Endodermal cell (in vitro differentiated cells): ENCODE measurements at regions not wholly inside any gene's neighbourhood (a gene's known extent, or its start where the extent isn't known, plus 50 kb on each side); places are given as distances from the start of the nearest gene placed in this dataset.

ENCODE experiments used
- DNase-seq: peaks from one replicate; pipeline ENCODE4 v3.0.0-alpha.2; 2017
- H3K27ac ChIP-seq: 2 replicates; pipeline ENCODE4 v1.5.1; 2013; ENCODE audit warnings: mild to moderate bottlenecking, low read depth, low read length, moderate library complexity
- H3K27me3 ChIP-seq: 2 replicates; pipeline ENCODE4 v1.6.1; 2013; ENCODE audit warnings: mild to moderate bottlenecking, low read length, moderate library complexity; ENCODE audit not compliant: insufficient read depth, control insufficient read depth, poor library complexity, severe bottlenecking
- H3K36me3 ChIP-seq: 2 replicates; pipeline ENCODE4 v1.7.0; 2013; ENCODE audit warnings: mild to moderate bottlenecking, low read length, moderate library complexity; ENCODE audit not compliant: control insufficient read depth, insufficient read depth
- H3K4me1 ChIP-seq: one replicate; pipeline ENCODE4 v1.7.0; 2013; ENCODE audit warnings: low read length; ENCODE audit not compliant: control insufficient read depth, insufficient read depth
- H3K4me3 ChIP-seq: 2 replicates; pipeline ENCODE4 v1.5.1; 2013; ENCODE audit warnings: mild to moderate bottlenecking, low read length, moderate library complexity
- H3K9ac ChIP-seq: 2 replicates; pipeline ENCODE4 v1.6.1; 2013; ENCODE audit warnings: mild to moderate bottlenecking, low read length, moderate library complexity; ENCODE audit not compliant: poor library complexity, severe bottlenecking; ENCODE audit errors: extremely low read depth
- H3K9me3 ChIP-seq: 2 replicates; pipeline ENCODE4 v1.6.1; 2013; ENCODE audit warnings: mild to moderate bottlenecking, low read length, moderate library complexity; ENCODE audit not compliant: control insufficient read depth
- H3K27ac Mint-ChIP-seq: 2 replicates; pipeline ENCODE4 v1.8.0; 2020; ENCODE audit warnings: mixed read lengths
- H3K27me3 Mint-ChIP-seq: 2 replicates; pipeline ENCODE4 v1.8.0; 2021; ENCODE audit warnings: mild to moderate bottlenecking, mixed read lengths; ENCODE audit not compliant: insufficient read depth
- H3K36me3 Mint-ChIP-seq: 2 replicates; pipeline ENCODE4 v1.8.0; 2020; ENCODE audit warnings: low read depth, mixed read lengths
- H3K4me1 Mint-ChIP-seq: 2 replicates; pipeline ENCODE4 v1.8.0; 2020; ENCODE audit warnings: mixed read lengths
- H3K4me3 Mint-ChIP-seq: 2 replicates; pipeline ENCODE4 v1.8.0; 2020; ENCODE audit warnings: mild to moderate bottlenecking, moderate library complexity, mixed read lengths
- H3K9me3 Mint-ChIP-seq: 2 replicates; pipeline ENCODE4 v1.8.0; 2020; ENCODE audit warnings: mild to moderate bottlenecking, mixed read lengths
- WGBS, 2 experiments: methylation state at CpG; one replicate each; pipeline versions ENCODE4 v1.1.5 to v1.1.7; 2013; ENCODE audit warnings: missing lambda C conversion rate in 2 of 2, mixed read lengths in 1 of 2; ENCODE audit not compliant: insufficient coverage in 1 of 2, insufficient read length in 1 of 2; 5-methylcytosine and 5-hydroxymethylcytosine counted together
- TF ChIP-seq, protein P1 (sequence below): fragments of 200-600 bp; sonication (generic); conservative IDR thresholded peaks from 2 replicates; pipeline ENCODE4 v1.5.0; 2021; ENCODE audit warnings: antibody characterized with exemption, mild to moderate bottlenecking

DNA sequence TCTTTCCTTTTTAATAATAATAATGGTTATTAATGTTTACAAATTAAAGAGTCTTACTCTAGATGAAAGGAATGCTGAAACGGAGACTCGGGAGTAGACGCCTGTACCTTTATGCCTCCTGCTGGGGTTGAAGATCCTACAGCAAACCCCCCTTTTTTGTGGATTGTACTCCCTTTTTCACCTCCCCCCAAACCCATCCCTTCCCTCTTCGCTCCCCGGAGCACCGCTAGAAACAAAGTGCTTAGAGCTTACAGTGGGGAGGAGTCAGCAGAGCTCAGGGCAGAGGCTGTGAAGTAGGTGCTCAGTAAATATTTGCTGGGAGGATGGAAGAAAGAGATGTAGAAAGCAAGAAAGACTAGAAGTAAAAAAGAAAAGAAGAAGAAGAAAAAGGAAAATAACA, 169.7 kb downstream of the NXPE2 start:
- Histone ChIP-seq H3K36me3 (no peaks in the 10 kb centered on the region), H3K4me1 (no peaks in the 10 kb centered on the region), H3K9ac (no peak overlapping the region), H3K27ac (no peak overlapping the region), H3K4me3 (no peak overlapping the region), H3K9me3 (no peaks in the 10 kb centered on the region), H3K27me3 (no peaks in the 10 kb centered on the region)
- Mint-ChIP-seq H3K4me1 (peaks cover 15% of the 10 kb centered on the region), H3K36me3 (no peaks in the 10 kb centered on the region), H3K9me3 (peaks cover 1% of the 10 kb centered on the region), H3K27ac (no peak overlapping the region), H3K4me3 (no peak overlapping the region), H3K27me3 (peaks cover 9% of the 10 kb centered on the region)
- TF ChIP-seq, protein P1, sequence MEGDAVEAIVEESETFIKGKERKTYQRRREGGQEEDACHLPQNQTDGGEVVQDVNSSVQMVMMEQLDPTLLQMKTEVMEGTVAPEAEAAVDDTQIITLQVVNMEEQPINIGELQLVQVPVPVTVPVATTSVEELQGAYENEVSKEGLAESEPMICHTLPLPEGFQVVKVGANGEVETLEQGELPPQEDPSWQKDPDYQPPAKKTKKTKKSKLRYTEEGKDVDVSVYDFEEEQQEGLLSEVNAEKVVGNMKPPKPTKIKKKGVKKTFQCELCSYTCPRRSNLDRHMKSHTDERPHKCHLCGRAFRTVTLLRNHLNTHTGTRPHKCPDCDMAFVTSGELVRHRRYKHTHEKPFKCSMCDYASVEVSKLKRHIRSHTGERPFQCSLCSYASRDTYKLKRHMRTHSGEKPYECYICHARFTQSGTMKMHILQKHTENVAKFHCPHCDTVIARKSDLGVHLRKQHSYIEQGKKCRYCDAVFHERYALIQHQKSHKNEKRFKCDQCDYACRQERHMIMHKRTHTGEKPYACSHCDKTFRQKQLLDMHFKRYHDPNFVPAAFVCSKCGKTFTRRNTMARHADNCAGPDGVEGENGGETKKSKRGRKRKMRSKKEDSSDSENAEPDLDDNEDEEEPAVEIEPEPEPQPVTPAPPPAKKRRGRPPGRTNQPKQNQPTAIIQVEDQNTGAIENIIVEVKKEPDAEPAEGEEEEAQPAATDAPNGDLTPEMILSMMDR: no peak
- no peak for DNase-seq
- 54 to 85% methylated on average over 3 to 6 of the region's 6 CpGs for WGBS, 2 experiments

DNA sequence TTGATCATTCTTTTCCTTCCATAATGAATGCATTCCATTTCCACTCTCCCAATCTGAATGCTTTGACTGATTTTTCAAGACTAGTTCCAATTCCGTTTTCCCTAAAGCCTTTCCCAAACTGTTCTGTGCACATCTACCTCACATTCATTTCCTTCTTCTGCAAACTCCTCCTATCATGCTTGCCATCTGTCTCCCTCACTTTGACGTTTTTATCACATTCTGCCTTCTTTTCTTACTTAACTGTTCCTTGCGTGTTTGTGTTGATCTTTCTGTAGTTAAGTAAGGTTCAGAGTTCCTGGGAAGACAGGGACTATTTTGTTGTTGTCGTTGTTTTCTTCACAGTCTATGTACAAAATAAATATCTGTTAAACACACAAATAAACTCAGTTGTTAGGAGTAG, 179.0 kb downstream of the NXPE2 start:
- H3K4me3 Mint-ChIP-seq: no peak overlapping the region
- no peaks in the 10 kb centered on the region for H3K9me3 Mint-ChIP-seq
- H3K27ac Mint-ChIP-seq: no peak overlapping the region
- H3K4me1 Mint-ChIP-seq: no peaks in the 10 kb centered on the region
- DNase-seq: no peak
- Histone ChIP-seq H3K9me3 (no peaks in the 10 kb centered on the region), H3K4me1 (no peaks in the 10 kb centered on the region), H3K4me3 (no peak overlapping the region), H3K9ac (no peak overlapping the region), H3K36me3 (no peaks in the 10 kb centered on the region), H3K27ac (no peak overlapping the region), H3K27me3 (no peaks in the 10 kb centered on the region)
- H3K36me3 Mint-ChIP-seq: no peaks in the 10 kb centered on the region
- TF ChIP-seq, protein P1: no peak
- peaks cover 10% of the 10 kb centered on the region for H3K27me3 Mint-ChIP-seq
- WGBS, 2 experiments: 83% methylated on average over 1 to 2 of the region's 4 CpGs

DNA sequence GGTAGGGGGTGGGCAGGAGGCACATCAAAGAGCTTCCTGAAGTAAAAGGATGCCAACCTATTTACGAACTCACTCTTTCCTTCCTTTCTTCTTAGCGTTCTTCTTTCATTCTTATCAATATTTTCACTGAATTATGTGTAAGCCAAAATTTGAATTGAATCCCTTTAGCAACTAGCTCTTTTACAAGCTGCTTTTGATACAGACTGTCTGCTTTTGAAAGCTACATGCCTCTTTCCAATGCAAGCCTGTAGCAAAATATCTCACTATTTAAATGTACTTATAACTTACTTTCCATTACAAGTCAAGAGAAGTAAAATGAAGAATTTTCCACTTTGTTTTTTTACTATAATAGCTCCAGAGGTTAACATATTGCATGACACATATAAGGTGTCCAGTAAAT, 186.6 kb downstream of the NXPE2 start:
- Mint-ChIP-seq H3K9me3 (no peaks in the 10 kb centered on the region), H3K27me3 (peaks cover 8% of the 10 kb centered on the region), H3K27ac (no peak overlapping the region), H3K4me3 (no peak overlapping the region), H3K36me3 (no peaks in the 10 kb centered on the region), H3K4me1 (no peaks in the 10 kb centered on the region)
- H3K4me3 ChIP-seq: no peak overlapping the region
- no peak overlapping the region for H3K27ac ChIP-seq
- H3K4me1 ChIP-seq: no peaks in the 10 kb centered on the region
- DNase-seq: no peak
- H3K9me3 ChIP-seq: no peaks in the 10 kb centered on the region
- H3K27me3 ChIP-seq: peaks cover 12% of the 10 kb centered on the region
- no peak overlapping the region for H3K9ac ChIP-seq
- TF ChIP-seq, protein P1: no peak
- WGBS, 2 experiments: 67 to 82% methylated on average over 1 to 2 of the region's 2 CpGs
- H3K36me3 ChIP-seq: no peaks in the 10 kb centered on the region
